ENCODE measurements at regions not wholly inside any gene's neighbourhood (a gene's known extent, or its start where the extent isn't known, plus 50 kb on each side); places are given as distances from the start of the nearest gene placed in this dataset.

DNA sequence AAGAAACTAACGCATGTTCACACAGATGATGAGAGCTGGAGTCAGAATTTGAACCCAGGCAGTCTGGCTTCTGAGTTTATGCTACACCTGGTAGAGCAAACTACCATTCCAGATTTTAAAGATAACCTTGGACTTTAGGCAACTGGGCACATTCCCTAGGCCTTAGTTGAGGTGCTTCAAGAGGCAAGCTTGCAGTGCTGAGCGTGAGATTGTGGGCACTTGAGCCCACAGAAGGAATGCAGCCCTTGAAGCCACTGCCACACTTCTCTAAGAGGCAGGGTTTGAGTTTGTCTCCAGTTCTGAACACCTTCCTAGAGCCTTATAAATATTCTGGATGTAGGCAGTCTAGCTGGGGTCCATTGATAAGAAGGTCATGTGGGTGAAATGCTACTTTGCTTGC lies 216.1 kb upstream of the SLC14A2 start:
- POLR2A ChIA-PET, result no interaction called here
- Histone ChIP-seq H3K9me3 (replicated peaks; ENCODE audit: control insufficient read depth, insufficient read depth, low read length) (no peaks in the 10 kb centered on the region), H3K4me2 (ENCODE audit: insufficient read depth, low read length) (no peak overlapping the region), H3K27me3 (ENCODE audit: control insufficient read depth in 2 of 2, insufficient read depth in 2 of 2, low read length in 2 of 2) (no peaks in the 10 kb centered on the region), H3K27ac (ENCODE audit: insufficient read depth, low read depth, low read length) (no peak overlapping the region), H3K4me3 (replicated peaks in 1 of 3; ENCODE audit: insufficient read depth in 1 of 3, low read depth in 1 of 3, low read length in 3 of 3) (no peak overlapping the region), H4K20me1 (replicated peaks; ENCODE audit: control insufficient read depth, extremely low read depth, insufficient read depth, low read length) (no peaks in the 10 kb centered on the region), H3K9me1 (replicated peaks; ENCODE audit: control insufficient read depth, extremely low read depth, insufficient read depth, low read length) (no peaks in the 10 kb centered on the region), H3K36me3 (ENCODE audit: control insufficient read depth in 2 of 2, extremely low read depth in 1 of 2, insufficient read depth in 2 of 2, low read length in 2 of 2) (no peaks in the 10 kb centered on the region), H2AFZ (ENCODE audit: low read depth, low read length) (no peak overlapping the region), H3K4me1 (ENCODE audit: control insufficient read depth, extremely low read depth, insufficient read depth, low read length) (no peaks in the 10 kb centered on the region), H3K79me2 (ENCODE audit: control insufficient read depth, insufficient read depth, low read length) (no peaks in the 10 kb centered on the region), H3K9ac (replicated peaks; ENCODE audit: extremely low read depth, insufficient read depth, low read length) (no peak overlapping the region)
- intact Hi-C loops (cut with micrococcal nuclease) (no loop called here), dilution Hi-C loops (cut with MboI; ENCODE audit: extremely low pct_ligation_motif_present, low sequenced_read_pairs) (no loop called here)
- CTCF ChIA-PET, result no interaction called here
- FAIRE-seq, result no peak
- DNase-seq (ENCODE audit: low read depth, low spot score), result no peak
- BruUV-seq (replicated peaks), result no TSS peak
- no peak for TF ChIP-seq MAX (IDR thresholded peaks at IDR 0.05; ENCODE audit: insufficient read depth, insufficient read length)
- TF ChIP-seq POLR2AphosphoS5 (IDR thresholded peaks at IDR 0.05; ENCODE audit: insufficient read depth, low read depth, low read length), result no peak
- no peak for TF ChIP-seq GATA2 (IDR thresholded peaks at IDR 0.05; ENCODE audit: insufficient read depth, insufficient read length, low read depth, low read length)
- TF ChIP-seq, protein P1, sequence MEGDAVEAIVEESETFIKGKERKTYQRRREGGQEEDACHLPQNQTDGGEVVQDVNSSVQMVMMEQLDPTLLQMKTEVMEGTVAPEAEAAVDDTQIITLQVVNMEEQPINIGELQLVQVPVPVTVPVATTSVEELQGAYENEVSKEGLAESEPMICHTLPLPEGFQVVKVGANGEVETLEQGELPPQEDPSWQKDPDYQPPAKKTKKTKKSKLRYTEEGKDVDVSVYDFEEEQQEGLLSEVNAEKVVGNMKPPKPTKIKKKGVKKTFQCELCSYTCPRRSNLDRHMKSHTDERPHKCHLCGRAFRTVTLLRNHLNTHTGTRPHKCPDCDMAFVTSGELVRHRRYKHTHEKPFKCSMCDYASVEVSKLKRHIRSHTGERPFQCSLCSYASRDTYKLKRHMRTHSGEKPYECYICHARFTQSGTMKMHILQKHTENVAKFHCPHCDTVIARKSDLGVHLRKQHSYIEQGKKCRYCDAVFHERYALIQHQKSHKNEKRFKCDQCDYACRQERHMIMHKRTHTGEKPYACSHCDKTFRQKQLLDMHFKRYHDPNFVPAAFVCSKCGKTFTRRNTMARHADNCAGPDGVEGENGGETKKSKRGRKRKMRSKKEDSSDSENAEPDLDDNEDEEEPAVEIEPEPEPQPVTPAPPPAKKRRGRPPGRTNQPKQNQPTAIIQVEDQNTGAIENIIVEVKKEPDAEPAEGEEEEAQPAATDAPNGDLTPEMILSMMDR (IDR thresholded peaks at IDR 0.05; ENCODE audit: extremely low read depth in 1 of 2, insufficient read depth in 1 of 2, low read depth in 1 of 2, low read length in 2 of 2), result no peak
- no peak for TF ChIP-seq JUN (IDR thresholded peaks at IDR 0.05; ENCODE audit: borderline replicate concordance, insufficient read depth, insufficient read length, low read depth)
- no peak for TF ChIP-seq POLR2A (IDR thresholded peaks at IDR 0.05; ENCODE audit: low read depth, low read length)
- no peak for TF ChIP-seq EZH2 (IDR thresholded peaks at IDR 0.05; ENCODE audit: borderline replicate concordance, low read depth, low read length, severe bottlenecking)
- no peak for TF ChIP-seq MYC (IDR thresholded peaks at IDR 0.05; ENCODE audit: low read depth, low read length)
- TF ChIP-seq FOS (IDR thresholded peaks at IDR 0.05; ENCODE audit: borderline replicate concordance, insufficient read depth, low read length), result no peak

Data from endothelial cell of umbilical vein (primary cell).